K562 (cell line): ENCODE measurements at regions not wholly inside any gene's neighbourhood (a gene's known extent, or its start where the extent isn't known, plus 50 kb on each side); places are given as distances from the start of the nearest gene placed in this dataset.

Experiments used
- ATAC-seq: fragments of 200-7000 bp; cut with Tn5 transposase; 3 replicates; pipeline ENCODE4 v1.9.1; 2020; ENCODE audit warnings: moderate library complexity
- BruUV-seq: library from RNA; stranded (reverse); fragments of 400-500 nt; replicated peaks from 2 replicates; lab custom pipeline; 2021; lab: Mats Ljungman, UMichigan
- CTCF ChIA-PET: fragments of 300-600 bp; formaldehyde crosslinking; extraction: SDS; loops from one replicate; lab custom pipeline; 2021; ENCODE audit warnings: low intra/inter-chr PET ratio; lab: Yijun Ruan, JAX
- POLR2A ChIA-PET: fragments of 300-600, 350-650 bp; sonication (Branson Sonifier 250); formaldehyde crosslinking; extraction: SDS; loops from one replicate; lab custom pipeline; 2021; ENCODE audit warnings: antibody characterized with exemption, inconsistent platforms; lab: Yijun Ruan, JAX
- DNase-seq, 4 experiments: peaks; one replicate each; pipeline versions ENCODE4 v3.0.0 to v3.0.0-alpha.2; 2011 to 2018; ENCODE audit warnings: low spot score in 3 of 4, mixed read lengths in 3 of 4; ENCODE audit errors: extremely low read depth in 1 of 4
- FAIRE-seq: peaks from 2 replicates; lab custom pipeline; 2011; peaks lifted over from hg19 to GRCh38; lab: Jason Lieb, UNC
- H2AFZ ChIP-seq: 2 replicates; pipeline ENCODE4 v1.6.0; 2011; ENCODE audit warnings: low read depth, low read length, control low read depth, inconsistent platforms
- H3K27ac ChIP-seq: fragments of 200-600 bp; 3 replicates; pipeline ENCODE4 v1.8.0; 2011; ENCODE audit warnings: low read depth, mild to moderate bottlenecking, control low read depth, inconsistent platforms, low read length, moderate library complexity, mixed read lengths; ENCODE audit errors: extremely low read depth
- H3K27me3 ChIP-seq, 2 experiments: fragments of 300-600 bp in 1 of 2; 2 replicates in 1 of 2; 3 replicates in 1 of 2; pipeline versions ENCODE4 v1.6.0 to v1.8.0; 2011; ENCODE audit warnings: inconsistent platforms in 2 of 2, low read length in 2 of 2, mild to moderate bottlenecking in 1 of 2, mixed read lengths in 1 of 2, moderate library complexity in 1 of 2; ENCODE audit not compliant: control insufficient read depth in 2 of 2, insufficient read depth in 2 of 2
- H3K36me3 ChIP-seq: fragments of 300-600 bp; 3 replicates; pipeline ENCODE4 v1.8.0; 2011; ENCODE audit warnings: mild to moderate bottlenecking, low read length, inconsistent platforms; ENCODE audit not compliant: control insufficient read depth, insufficient read depth
- H3K4me1 ChIP-seq, 2 experiments: fragments of 200-600 bp in 1 of 2; replicated peaks in 1 of 2; 2 replicates in 1 of 2; 3 replicates in 1 of 2; pipeline versions ENCODE4 v1.5.1 to v1.8.0; 2011; ENCODE audit warnings: inconsistent platforms in 2 of 2, low read length in 2 of 2, mild to moderate bottlenecking in 1 of 2, mixed read lengths in 1 of 2, moderate library complexity in 1 of 2; ENCODE audit not compliant: control insufficient read depth in 2 of 2, insufficient read depth in 2 of 2
- H3K4me2 ChIP-seq: 2 replicates; pipeline ENCODE4 v1.6.1; 2011; ENCODE audit warnings: low read length, control low read depth, inconsistent platforms, mixed read lengths; ENCODE audit not compliant: insufficient read depth
- H3K4me3 ChIP-seq: fragments of 200-600 bp; sonication (generic), shearing (Covaris generic); 2 replicates; pipeline ENCODE4 v1.5.1; 2016; ENCODE audit warnings: control low read depth, inconsistent platforms
- H3K79me2 ChIP-seq: fragments of 200-600 bp; 3 replicates; pipeline ENCODE4 v1.8.0; 2011; ENCODE audit warnings: low read length, inconsistent platforms; ENCODE audit not compliant: control insufficient read depth, insufficient read depth
- H3K9ac ChIP-seq, 2 experiments: 2 replicates each; pipeline versions ENCODE4 v1.6.0 to v1.6.1; 2011; ENCODE audit warnings: low read depth in 2 of 2, low read length in 2 of 2, control low read depth in 1 of 2, inconsistent platforms in 1 of 2, mild to moderate bottlenecking in 1 of 2, mixed read lengths in 1 of 2; ENCODE audit not compliant: insufficient read depth in 1 of 2
- H3K9me1 ChIP-seq: one replicate; pipeline ENCODE4 v1.6.0; 2011; ENCODE audit warnings: inconsistent platforms, mild to moderate bottlenecking, low read length, moderate library complexity; ENCODE audit not compliant: control insufficient read depth, insufficient read depth
- H3K9me3 ChIP-seq: replicated peaks from 2 replicates; pipeline ENCODE4 v1.5.1; 2011; ENCODE audit warnings: low read depth, low read length, inconsistent platforms; ENCODE audit not compliant: control insufficient read depth, insufficient read depth
- H4K20me1 ChIP-seq: replicated peaks from 2 replicates; pipeline ENCODE4 v1.6.1; 2011; ENCODE audit warnings: low read length, inconsistent platforms, mixed read lengths; ENCODE audit not compliant: control insufficient read depth, insufficient read depth
- POLR2AphosphoS5 ChIP-seq: IDR thresholded peaks from 2 replicates; pipeline ENCODE4 v1.6.1; 2011; ENCODE audit warnings: mild to moderate bottlenecking, low read depth, low read length, moderate library complexity; ENCODE audit not compliant: control insufficient read depth, insufficient read depth
- SMAD3 ChIP-seq: fragments of 450-650 bp; formaldehyde crosslinking; conservative IDR thresholded peaks from 2 replicates; pipeline ENCODE4 v1.4.0; 2020; ENCODE audit warnings: mild to moderate bottlenecking
- SOX6 ChIP-seq: fragments of 450-650 bp; IDR thresholded peaks from 2 replicates; pipeline ENCODE4 v1.6.1; 2014; ENCODE audit warnings: mild to moderate bottlenecking
- TAF7 ChIP-seq: fragments of 450-650 bp; IDR thresholded peaks from 2 replicates; pipeline ENCODE4 v1.6.1; 2016; ENCODE audit warnings: missing genetic modification characterization, missing compliant biosample characterization
- ZNF695 ChIP-seq: fragments of 450-650 bp; formaldehyde crosslinking; IDR thresholded peaks from 2 replicates; pipeline ENCODE4 v1.4.0; 2020; ENCODE audit warnings: mild to moderate bottlenecking, moderate library complexity
- WGBS: fragments of 100-300 bp; shearing (Covaris generic); methylation state at CpG from one replicate; pipeline ENCODE4 v1.1.6; 2016; ENCODE audit warnings: low coverage, mixed read lengths; ENCODE audit not compliant: insufficient coverage; ENCODE audit errors: missing lambda C conversion rate; 5-methylcytosine and 5-hydroxymethylcytosine counted together
- in situ Hi-C: fragments of 300-500 bp; cut with MboI; formaldehyde crosslinking; loops from 4 replicates; pipeline ENCODE4 v1.15.0; 2018; ENCODE audit warnings: inconsistent platforms, mixed read lengths
- intact Hi-C: fragments of 100-400 bp; cut with micrococcal nuclease; formaldehyde crosslinking; loops from 2 replicates; pipeline ENCODE4 v1.14.2; 2022
- TF ChIP-seq, protein P1 (sequence below): fragments of 200-800 bp; sonication (Bioruptor generic); IDR thresholded peaks from 2 replicates; pipeline ENCODE4 v1.6.1; 2017; ENCODE audit warnings: missing genetic modification characterization, missing compliant biosample characterization
- TF ChIP-seq, protein P2 (sequence below): fragments of 450-650 bp; IDR thresholded peaks from 2 replicates; pipeline ENCODE4 v1.6.1; 2018; ENCODE audit not compliant: partially characterized antibody
- TF ChIP-seq, protein P3 (sequence below), 2 experiments: fragments of 450-650 bp in 1 of 2; sonication (generic) in 1 of 2; formaldehyde crosslinking in 1 of 2; IDR thresholded peaks in 1 of 2; conservative IDR thresholded peaks in 1 of 2; 2 replicates each; pipeline versions ENCODE4 v1.6.1 to v1.8.1; 2016 to 2023; ENCODE audit warnings: mild to moderate bottlenecking in 2 of 2, moderate library complexity in 2 of 2, inconsistent platforms in 1 of 2, missing genetic modification reagents in 1 of 2

DNA sequence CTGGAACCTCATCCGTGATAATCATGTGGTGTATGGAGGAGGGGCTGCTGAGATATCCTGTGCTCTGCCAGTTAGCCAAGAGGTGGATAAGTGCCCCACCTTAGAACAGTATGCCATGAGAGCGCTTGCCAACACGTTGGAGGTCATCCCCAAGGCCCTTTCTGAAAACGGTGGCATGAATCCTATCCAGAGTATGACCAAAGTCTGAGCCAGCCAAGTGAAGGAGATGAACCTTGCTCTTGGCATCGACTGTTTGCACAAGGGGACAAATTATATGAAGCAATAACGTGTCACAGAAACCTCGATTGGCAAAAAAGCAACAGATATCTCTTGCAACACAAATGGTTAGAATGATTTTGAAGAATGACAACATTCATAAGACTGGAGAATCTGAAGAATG lies 251.2 kb upstream of the OBI1 start:
- no peaks in the 10 kb centered on the region for H3K27me3 ChIP-seq
- in situ Hi-C loops (no loop called here), intact Hi-C loops (no loop called here)
- H4K20me1 ChIP-seq = no peaks in the 10 kb centered on the region
- DNase-seq (no peak), FAIRE-seq (no peak), ATAC-seq (no peak)
- H3K36me3 ChIP-seq = no peaks in the 10 kb centered on the region
- H3K4me2 ChIP-seq = no peak overlapping the region
- CTCF ChIA-PET = no interaction called here
- H3K9me1 ChIP-seq = no peaks in the 10 kb centered on the region
- H3K9ac ChIP-seq = no peak overlapping the region
- POLR2A ChIA-PET = no interaction called here
- no peaks in the 10 kb centered on the region for H3K9me3 ChIP-seq
- TF ChIP-seq ZNF695 = no peak
- no peak for TF ChIP-seq POLR2AphosphoS5
- no peak for TF ChIP-seq TAF7
- TF ChIP-seq SMAD3 = no peak
- BruUV-seq = no TSS peak
- no peak overlapping the region for H2AFZ ChIP-seq
- H3K4me1 ChIP-seq = no peaks in the 10 kb centered on the region
- WGBS = 1% methylated on average over 7 of the region's 7 CpGs
- no peak overlapping the region for H3K4me3 ChIP-seq
- H3K27ac ChIP-seq = no peak overlapping the region
- H3K79me2 ChIP-seq = no peaks in the 10 kb centered on the region

DNA sequence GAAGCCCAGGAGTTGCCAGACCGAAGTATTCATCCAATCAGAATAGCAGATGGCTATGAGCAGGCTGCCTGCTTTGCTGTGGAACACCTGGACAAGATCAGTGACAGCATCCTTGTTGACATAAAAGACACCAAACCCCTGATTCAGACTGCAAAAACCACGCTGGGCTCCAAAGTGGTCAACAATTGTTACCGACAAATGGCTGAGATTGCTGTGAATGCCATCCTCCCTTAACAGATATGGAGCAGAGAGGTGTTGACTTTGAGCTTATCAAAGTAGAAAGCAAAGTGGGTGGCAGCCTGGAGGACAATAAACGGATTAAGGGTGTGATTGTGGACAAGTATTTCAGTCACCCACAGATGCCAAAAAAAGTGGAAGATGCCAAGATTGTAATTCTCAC lies 250.3 kb upstream of the OBI1 start:
- ChIA-PET POLR2A (no interaction called here), CTCF (no interaction called here)
- no peaks in the 10 kb centered on the region for H3K79me2 ChIP-seq
- H2AFZ ChIP-seq = no peak overlapping the region
- 3% methylated on average over 3 of the region's 4 CpGs for WGBS
- no peak overlapping the region for H3K4me2 ChIP-seq
- no peak overlapping the region for H3K9ac ChIP-seq
- no TSS peak for BruUV-seq
- intact Hi-C loops = no loop called here
- in situ Hi-C loops = no loop called here
- no peaks in the 10 kb centered on the region for H4K20me1 ChIP-seq
- ATAC-seq (no peak), FAIRE-seq (no peak), DNase-seq (no peak)
- no peak overlapping the region for H3K4me3 ChIP-seq
- no peaks in the 10 kb centered on the region for H3K36me3 ChIP-seq
- no peaks in the 10 kb centered on the region for H3K9me1 ChIP-seq
- no peaks in the 10 kb centered on the region for H3K9me3 ChIP-seq
- H3K27ac ChIP-seq = no peak overlapping the region
- no peaks in the 10 kb centered on the region for H3K27me3 ChIP-seq
- H3K4me1 ChIP-seq = no peaks in the 10 kb centered on the region
- TF ChIP-seq, protein P1, sequence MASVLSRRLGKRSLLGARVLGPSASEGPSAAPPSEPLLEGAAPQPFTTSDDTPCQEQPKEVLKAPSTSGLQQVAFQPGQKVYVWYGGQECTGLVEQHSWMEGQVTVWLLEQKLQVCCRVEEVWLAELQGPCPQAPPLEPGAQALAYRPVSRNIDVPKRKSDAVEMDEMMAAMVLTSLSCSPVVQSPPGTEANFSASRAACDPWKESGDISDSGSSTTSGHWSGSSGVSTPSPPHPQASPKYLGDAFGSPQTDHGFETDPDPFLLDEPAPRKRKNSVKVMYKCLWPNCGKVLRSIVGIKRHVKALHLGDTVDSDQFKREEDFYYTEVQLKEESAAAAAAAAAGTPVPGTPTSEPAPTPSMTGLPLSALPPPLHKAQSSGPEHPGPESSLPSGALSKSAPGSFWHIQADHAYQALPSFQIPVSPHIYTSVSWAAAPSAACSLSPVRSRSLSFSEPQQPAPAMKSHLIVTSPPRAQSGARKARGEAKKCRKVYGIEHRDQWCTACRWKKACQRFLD (CRISPR knock-in tag) = no peak
- TF ChIP-seq, protein P2, sequence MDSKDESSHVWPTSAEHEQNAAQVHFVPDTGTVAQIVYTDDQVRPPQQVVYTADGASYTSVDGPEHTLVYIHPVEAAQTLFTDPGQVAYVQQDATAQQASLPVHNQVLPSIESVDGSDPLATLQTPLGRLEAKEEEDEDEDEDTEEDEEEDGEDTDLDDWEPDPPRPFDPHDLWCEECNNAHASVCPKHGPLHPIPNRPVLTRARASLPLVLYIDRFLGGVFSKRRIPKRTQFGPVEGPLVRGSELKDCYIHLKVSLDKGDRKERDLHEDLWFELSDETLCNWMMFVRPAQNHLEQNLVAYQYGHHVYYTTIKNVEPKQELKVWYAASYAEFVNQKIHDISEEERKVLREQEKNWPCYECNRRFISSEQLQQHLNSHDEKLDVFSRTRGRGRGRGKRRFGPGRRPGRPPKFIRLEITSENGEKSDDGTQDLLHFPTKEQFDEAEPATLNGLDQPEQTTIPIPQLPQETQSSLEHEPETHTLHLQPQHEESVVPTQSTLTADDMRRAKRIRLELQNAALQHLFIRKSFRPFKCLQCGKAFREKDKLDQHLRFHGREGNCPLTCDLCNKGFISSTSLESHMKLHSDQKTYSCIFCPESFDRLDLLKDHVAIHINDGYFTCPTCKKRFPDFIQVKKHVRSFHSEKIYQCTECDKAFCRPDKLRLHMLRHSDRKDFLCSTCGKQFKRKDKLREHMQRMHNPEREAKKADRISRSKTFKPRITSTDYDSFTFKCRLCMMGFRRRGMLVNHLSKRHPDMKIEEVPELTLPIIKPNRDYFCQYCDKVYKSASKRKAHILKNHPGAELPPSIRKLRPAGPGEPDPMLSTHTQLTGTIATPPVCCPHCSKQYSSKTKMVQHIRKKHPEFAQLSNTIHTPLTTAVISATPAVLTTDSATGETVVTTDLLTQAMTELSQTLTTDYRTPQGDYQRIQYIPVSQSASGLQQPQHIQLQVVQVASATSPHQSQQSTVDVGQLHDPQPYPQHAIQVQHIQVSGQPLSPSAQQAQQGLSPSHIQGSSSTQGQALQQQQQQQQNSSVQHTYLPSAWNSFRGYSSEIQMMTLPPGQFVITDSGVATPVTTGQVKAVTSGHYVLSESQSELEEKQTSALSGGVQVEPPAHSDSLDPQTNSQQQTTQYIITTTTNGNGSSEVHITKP = no peak
- TF ChIP-seq, protein P3, sequence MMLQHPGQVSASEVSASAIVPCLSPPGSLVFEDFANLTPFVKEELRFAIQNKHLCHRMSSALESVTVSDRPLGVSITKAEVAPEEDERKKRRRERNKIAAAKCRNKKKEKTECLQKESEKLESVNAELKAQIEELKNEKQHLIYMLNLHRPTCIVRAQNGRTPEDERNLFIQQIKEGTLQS (IDR thresholded peaks at IDR 0.05) = no peak
- TF ChIP-seq, protein P3 (CRISPR knock-in tag; conservative IDR thresholded peaks at IDR 0.05) = no peak
- no peak for TF ChIP-seq SOX6
